ENCODE measurements at regions not wholly inside any gene's neighbourhood (a gene's known extent, or its start where the extent isn't known, plus 50 kb on each side); places are given as distances from the start of the nearest gene placed in this dataset.

DNA sequence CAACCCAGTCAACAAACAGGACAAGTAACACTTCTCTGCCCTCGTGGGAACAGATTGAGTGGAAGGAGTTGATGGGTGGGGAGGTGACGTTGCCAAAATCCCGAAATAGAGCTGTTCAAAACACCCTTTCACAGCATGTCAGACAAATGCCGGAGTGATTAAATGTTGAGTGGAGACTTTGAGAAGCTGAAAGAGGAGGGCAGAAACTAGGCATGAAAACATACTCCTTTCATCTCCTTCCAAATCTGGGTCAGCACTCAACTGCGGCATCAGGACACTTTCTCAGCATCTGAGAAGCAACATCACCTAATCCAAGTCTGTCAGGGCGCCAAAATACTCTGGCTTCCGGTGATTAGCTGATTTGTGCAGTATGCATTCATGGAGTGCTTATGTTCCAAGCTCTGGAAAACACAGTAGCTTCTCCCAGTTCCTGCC lies 51.5 kb upstream of the MRI1 start:
- intact Hi-C loops (cut with DNase I), result no loop called here
- no peaks in the 10 kb centered on the region for H3K27me3 ChIP-seq
- H3K4me1 ChIP-seq, result no peaks in the 10 kb centered on the region
- no peak for ATAC-seq
- peaks cover 0 to 4% (median 0%) of the 10 kb centered on the region in 3 donors for H3K9me3 ChIP-seq
- TF ChIP-seq, protein P1, sequence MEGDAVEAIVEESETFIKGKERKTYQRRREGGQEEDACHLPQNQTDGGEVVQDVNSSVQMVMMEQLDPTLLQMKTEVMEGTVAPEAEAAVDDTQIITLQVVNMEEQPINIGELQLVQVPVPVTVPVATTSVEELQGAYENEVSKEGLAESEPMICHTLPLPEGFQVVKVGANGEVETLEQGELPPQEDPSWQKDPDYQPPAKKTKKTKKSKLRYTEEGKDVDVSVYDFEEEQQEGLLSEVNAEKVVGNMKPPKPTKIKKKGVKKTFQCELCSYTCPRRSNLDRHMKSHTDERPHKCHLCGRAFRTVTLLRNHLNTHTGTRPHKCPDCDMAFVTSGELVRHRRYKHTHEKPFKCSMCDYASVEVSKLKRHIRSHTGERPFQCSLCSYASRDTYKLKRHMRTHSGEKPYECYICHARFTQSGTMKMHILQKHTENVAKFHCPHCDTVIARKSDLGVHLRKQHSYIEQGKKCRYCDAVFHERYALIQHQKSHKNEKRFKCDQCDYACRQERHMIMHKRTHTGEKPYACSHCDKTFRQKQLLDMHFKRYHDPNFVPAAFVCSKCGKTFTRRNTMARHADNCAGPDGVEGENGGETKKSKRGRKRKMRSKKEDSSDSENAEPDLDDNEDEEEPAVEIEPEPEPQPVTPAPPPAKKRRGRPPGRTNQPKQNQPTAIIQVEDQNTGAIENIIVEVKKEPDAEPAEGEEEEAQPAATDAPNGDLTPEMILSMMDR (IDR thresholded peaks at IDR 0.05), result no peak
- TF ChIP-seq POLR2A (IDR thresholded peaks at IDR 0.05), result no peak
- H3K36me3 ChIP-seq (replicated peaks in 1 of 2; ENCODE audit: insufficient read depth in 1 of 2, low read depth in 2 of 2), result no peaks in the 10 kb centered on the region
- H3K4me3 ChIP-seq, result no peak overlapping the region
- WGBS, 2 donors, result 33 to 35% methylated on average over 7 of the region's 7 CpGs
- no peak overlapping the region for H3K27ac ChIP-seq
- DNase-seq, result no peak

DNA sequence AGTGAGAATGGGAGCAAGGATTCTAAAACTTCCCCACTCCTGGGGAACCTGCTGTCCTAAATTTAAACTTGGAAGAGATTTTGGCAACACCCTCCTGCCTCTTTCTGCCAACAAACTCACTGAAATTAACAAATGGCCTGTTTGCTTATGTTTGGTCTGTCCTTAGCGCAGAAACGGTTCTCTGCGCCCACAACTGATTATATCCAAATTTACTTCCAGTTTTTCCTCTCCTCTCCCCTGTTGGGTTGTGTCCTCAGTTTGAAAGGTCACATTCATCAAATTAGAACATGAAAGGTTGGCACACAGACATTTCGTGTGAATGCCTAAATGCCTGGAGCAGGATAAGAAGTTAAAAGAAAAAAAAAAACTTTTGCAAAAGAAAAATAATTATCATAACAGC lies 56.4 kb upstream of the MRI1 start:
- Histone ChIP-seq H3K4me3 (no peak overlapping the region), H3K36me3 (replicated peaks in 1 of 2; ENCODE audit: insufficient read depth in 1 of 2, low read depth in 2 of 2) (no peaks in the 10 kb centered on the region), H3K27me3 (no peaks in the 10 kb centered on the region), H3K9me3 (no peaks in the 10 kb centered on the region), H3K27ac (no peak overlapping the region), H3K4me1 (no peaks in the 10 kb centered on the region)
- intact Hi-C loops (cut with DNase I), result no loop called here
- 1 to 5% methylated on average over 4 of the region's 4 CpGs for WGBS, 2 donors
- ATAC-seq (no peak), DNase-seq (no peak)
- TF ChIP-seq, protein P1 (IDR thresholded peaks at IDR 0.05), result no peak
- no peak for TF ChIP-seq POLR2A (IDR thresholded peaks at IDR 0.05)

DNA sequence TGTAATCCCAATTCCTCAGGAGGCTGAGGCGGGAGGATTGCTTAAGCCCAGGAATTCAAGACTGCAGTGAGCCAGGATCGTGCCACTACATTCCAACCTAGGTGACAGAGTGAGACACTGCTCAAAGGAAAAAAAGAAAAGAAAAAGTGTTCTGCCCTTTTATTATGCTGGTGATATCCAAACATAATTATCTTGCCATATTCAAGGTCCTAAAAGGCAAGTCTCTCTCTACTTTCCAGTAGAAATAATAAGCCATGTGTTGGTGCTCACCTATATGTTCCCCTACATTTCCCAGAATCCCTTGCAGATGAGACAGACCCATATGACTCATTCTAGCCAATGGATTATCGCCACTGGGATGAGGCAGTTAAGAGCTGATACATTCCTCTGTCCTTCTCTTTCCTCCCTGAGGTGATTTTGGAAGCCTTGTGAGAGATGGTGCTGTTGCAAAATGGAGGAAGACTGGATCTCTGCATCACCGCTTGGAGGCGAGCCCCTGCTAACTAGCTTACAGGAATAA lies 58.3 kb upstream of the MRI1 start:
- no peak for TF ChIP-seq POLR2A (IDR thresholded peaks at IDR 0.05)
- TF ChIP-seq, protein P1 (IDR thresholded peaks at IDR 0.05), result no peak
- Histone ChIP-seq H3K36me3 (replicated peaks in 1 of 2; ENCODE audit: insufficient read depth in 1 of 2, low read depth in 2 of 2) (no peaks in the 10 kb centered on the region), H3K27ac (no peak overlapping the region), H3K4me1 (no peaks in the 10 kb centered on the region), H3K9me3 (no peaks in the 10 kb centered on the region), H3K4me3 (no peak overlapping the region), H3K27me3 (no peaks in the 10 kb centered on the region)
- no peak for DNase-seq
- ATAC-seq, result no peak
- intact Hi-C loops (cut with DNase I), result no loop called here
- WGBS, 2 donors, result 77 to 87% methylated on average over 5 of the region's 5 CpGs

DNA sequence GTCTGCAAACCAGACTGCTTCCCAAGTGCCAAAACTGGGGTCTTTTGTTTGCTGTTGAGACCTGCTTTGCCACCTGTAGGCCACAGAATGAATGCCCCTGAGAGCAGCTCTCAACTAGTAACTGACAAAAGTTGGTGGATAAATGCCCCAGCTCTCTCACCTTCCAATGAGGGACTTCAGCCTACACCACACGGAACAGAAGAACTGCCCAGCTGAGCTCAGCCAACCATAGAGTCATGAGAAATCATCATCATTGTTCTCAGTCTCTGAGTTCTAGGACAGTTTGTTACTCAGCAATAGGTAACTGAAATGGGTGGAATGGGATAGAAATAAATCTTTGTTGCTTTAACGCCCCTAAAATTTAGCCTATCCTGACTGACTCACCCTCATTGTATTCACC lies 59.1 kb upstream of the MRI1 start:
- H3K27me3 ChIP-seq, result no peaks in the 10 kb centered on the region
- no peak for DNase-seq
- intact Hi-C loops (cut with DNase I), result no loop called here
- no peak overlapping the region for H3K4me3 ChIP-seq
- no peaks in the 10 kb centered on the region for H3K9me3 ChIP-seq
- TF ChIP-seq, protein P1 (IDR thresholded peaks at IDR 0.05), result no peak
- TF ChIP-seq POLR2A (IDR thresholded peaks at IDR 0.05), result no peak
- H3K36me3 ChIP-seq (replicated peaks in 1 of 2; ENCODE audit: insufficient read depth in 1 of 2, low read depth in 2 of 2), result no peaks in the 10 kb centered on the region
- no peak for ATAC-seq
- no peak overlapping the region for H3K27ac ChIP-seq
- 67 to 77% methylated on average over 2 of the region's 2 CpGs for WGBS, 2 donors
- H3K4me1 ChIP-seq, result no peaks in the 10 kb centered on the region

DNA sequence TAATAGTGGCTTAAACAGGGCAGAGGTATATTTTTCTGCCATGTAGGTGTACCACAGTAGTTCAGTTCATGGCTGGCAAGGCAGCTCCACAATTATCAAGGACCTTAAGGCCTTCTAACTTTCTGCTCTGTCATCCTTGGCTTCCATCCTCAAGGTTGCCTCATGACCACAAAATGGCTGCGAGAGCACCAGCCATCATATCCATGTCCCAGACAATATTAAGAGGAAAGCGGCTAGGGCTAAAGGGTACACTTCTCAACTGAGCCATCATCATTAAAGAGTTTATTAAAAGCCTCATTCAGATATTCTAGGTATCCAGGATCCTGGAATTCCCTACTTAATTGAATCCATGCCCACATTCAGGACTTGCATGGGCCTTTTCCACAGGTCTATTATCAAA lies 62.7 kb upstream of the MRI1 start:
- DNase-seq (no peak), ATAC-seq (no peak)
- H3K4me1 ChIP-seq, result no peaks in the 10 kb centered on the region
- TF ChIP-seq, protein P1 (IDR thresholded peaks at IDR 0.05), result no peak
- no peak for TF ChIP-seq POLR2A (IDR thresholded peaks at IDR 0.05)
- no peak overlapping the region for H3K27ac ChIP-seq
- no peak overlapping the region for H3K4me3 ChIP-seq
- 94 to 100% methylated on average over 2 of the region's 2 CpGs for WGBS, 2 donors
- no peaks in the 10 kb centered on the region for H3K9me3 ChIP-seq
- H3K36me3 ChIP-seq (replicated peaks in 1 of 2; ENCODE audit: insufficient read depth in 1 of 2, low read depth in 2 of 2), result no peaks in the 10 kb centered on the region
- intact Hi-C loops (cut with DNase I), result no loop called here
- no peaks in the 10 kb centered on the region for H3K27me3 ChIP-seq
